Adrenal gland (tissue), 9 donors: ENCODE measurements at regions not wholly inside any gene's neighbourhood (a gene's known extent, or its start where the extent isn't known, plus 50 kb on each side); places are given as distances from the start of the nearest gene placed in this dataset.
A peak's percentile ranks its signal among the peaks of the same experiment; 100 is the strongest.

ENCODE experiments used
- DNase-seq, 7 donors: peaks; one replicate each; pipeline ENCODE4 v3.0.0-alpha.2; 2019 to 2020
- H3K27ac ChIP-seq, 5 donors: fragments of 200-600 bp; sonication (generic) in 4 of 5; 1 replicate in 3 of 5; 2 replicates in 2 of 5; pipeline versions ENCODE4 v1.5.1 to v1.8.0; 2016 to 2020; ENCODE audit warnings: mild to moderate bottlenecking in 1 of 5
- H3K27me3 ChIP-seq: fragments of 200-600 bp; 2 replicates; pipeline ENCODE4 v1.8.0; 2021
- H3K36me3 ChIP-seq, 2 donors: fragments of 200-600 bp; replicated peaks in 1 of 2; 1 replicate in 1 of 2; 2 replicates in 1 of 2; pipeline versions ENCODE4 v1.5.1 to v1.8.0; 2018 to 2022
- H3K4me1 ChIP-seq, 2 donors: fragments of 200-600 bp; replicated peaks in 1 of 2; 1 replicate in 1 of 2; 2 replicates in 1 of 2; pipeline versions ENCODE4 v1.5.1 to v1.8.0; 2018 to 2021
- H3K4me3 ChIP-seq, 4 donors: fragments of 200-600 bp; sonication (generic) in 3 of 4; one replicate each; pipeline ENCODE4 v1.5.1; 2016 to 2018
- H3K9me3 ChIP-seq, 3 donors: fragments of 200-600 bp; sonication (generic) in 1 of 3; replicated peaks in 1 of 3; 1 replicate in 2 of 3; 2 replicates in 1 of 3; pipeline versions ENCODE4 v1.5.1 to v1.8.0; 2016 to 2021
- POLR2A ChIP-seq, 2 donors: fragments of 450-650 bp; IDR thresholded peaks; one replicate each; pipeline ENCODE4 v1.6.1; 2017; ENCODE audit warnings: antibody characterized with exemption in 2 of 2, mild to moderate bottlenecking in 2 of 2, moderate library complexity in 1 of 2
- WGBS, 4 donors: extraction: QIAGEN DNeasy Blood & Tissue Kit in 2 of 4; methylation state at CpG; one replicate each; pipeline versions ENCODE4 v1.1.5 to v1.1.7; 2013 to 2017; 5-methylcytosine and 5-hydroxymethylcytosine counted together
- intact Hi-C, 2 donors: fragments of 100-400 bp; cut with DNase I; formaldehyde crosslinking; loops; one replicate each; pipeline versions ENCODE4 v1.14.1 to v1.15.0; 2022 to 2023
- TF ChIP-seq, protein P1 (sequence below), 6 experiments: fragments of 450-650 bp in 4 of 6; fragments of 200-600 bp in 2 of 6; sonication (generic) in 1 of 6; IDR thresholded peaks; 1 replicate in 5 of 6; 2 replicates in 1 of 6; pipeline versions ENCODE4 v1.5.1 to v1.8.0; 2016 to 2021; ENCODE audit warnings: antibody characterized with exemption in 6 of 6, mild to moderate bottlenecking in 2 of 6, moderate library complexity in 1 of 6
- donor health status: healthy with polysubstance abuse.
- donor health status: Bipolar disorder and iron deficiency.
- donor health status: DM: yes; HTN: yes; CAD: no.
- donor health status: DM: no; HTN: no; CAD: no.
- donor health status: DM: no; HTN: no; CAD: no.

DNA sequence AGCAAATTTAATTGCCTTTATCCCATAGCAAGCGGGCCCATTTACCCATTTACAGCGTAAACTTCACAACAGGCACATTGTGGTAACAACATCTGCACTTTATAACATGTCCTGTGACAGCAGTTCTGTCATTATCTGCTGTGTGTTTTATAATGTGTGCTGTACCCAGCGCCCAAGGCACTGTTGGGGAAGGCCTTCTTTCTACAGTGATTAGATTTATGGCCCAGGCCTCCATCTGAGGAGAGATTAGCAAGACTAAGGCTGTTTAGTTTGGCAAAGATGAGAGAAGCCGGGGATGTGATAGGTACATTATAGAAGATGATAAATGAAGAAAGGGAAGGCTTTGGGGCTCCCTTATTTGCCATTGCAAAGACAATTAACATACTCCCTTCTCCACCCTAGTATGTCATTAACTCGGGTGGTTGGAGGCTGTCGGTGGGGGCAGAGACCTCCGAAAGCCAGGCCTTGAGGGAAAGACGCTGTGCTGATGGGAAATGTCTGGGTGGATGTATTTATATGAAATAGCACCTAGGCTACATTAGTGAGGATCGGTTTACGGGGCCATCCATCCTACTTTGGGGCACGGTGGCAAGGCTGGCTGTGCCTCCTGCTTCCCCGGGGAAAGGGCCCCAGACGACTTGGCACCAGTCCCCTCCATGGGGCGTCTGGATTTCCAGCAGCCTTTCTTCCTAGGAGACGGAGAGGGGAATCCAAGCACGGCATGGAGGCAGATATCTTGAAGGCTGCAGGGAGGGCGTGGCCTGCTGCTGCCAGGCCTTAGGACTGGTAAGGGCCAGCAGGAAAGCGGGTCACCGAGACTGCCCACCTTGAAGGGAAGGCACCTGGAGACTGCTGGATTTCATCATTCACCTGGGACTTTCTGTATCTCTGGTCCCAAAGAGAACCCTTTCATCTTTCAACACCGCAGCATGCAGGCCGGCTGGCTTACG is 64.3 kb upstream of the PTCH1 start:
- intact Hi-C loops, result no loop called here
- peak in 1 of 7 donors; percentile 74 for DNase-seq
- H3K9me3 ChIP-seq, result no peaks in the 10 kb centered on the region
- H3K36me3 ChIP-seq, result no peaks in the 10 kb centered on the region
- H3K27me3 ChIP-seq, result no peaks in the 10 kb centered on the region
- TF ChIP-seq, protein P1, sequence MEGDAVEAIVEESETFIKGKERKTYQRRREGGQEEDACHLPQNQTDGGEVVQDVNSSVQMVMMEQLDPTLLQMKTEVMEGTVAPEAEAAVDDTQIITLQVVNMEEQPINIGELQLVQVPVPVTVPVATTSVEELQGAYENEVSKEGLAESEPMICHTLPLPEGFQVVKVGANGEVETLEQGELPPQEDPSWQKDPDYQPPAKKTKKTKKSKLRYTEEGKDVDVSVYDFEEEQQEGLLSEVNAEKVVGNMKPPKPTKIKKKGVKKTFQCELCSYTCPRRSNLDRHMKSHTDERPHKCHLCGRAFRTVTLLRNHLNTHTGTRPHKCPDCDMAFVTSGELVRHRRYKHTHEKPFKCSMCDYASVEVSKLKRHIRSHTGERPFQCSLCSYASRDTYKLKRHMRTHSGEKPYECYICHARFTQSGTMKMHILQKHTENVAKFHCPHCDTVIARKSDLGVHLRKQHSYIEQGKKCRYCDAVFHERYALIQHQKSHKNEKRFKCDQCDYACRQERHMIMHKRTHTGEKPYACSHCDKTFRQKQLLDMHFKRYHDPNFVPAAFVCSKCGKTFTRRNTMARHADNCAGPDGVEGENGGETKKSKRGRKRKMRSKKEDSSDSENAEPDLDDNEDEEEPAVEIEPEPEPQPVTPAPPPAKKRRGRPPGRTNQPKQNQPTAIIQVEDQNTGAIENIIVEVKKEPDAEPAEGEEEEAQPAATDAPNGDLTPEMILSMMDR (IDR thresholded peaks at IDR 0.05), result no peak
- TF ChIP-seq POLR2A (IDR thresholded peaks at IDR 0.05), result no peak
- 75 to 80% (median 78%) methylated on average over 15 to 22 of the region's 22 CpGs for WGBS, 4 donors
- H3K27ac ChIP-seq, result no peak overlapping the region
- H3K4me1 ChIP-seq, result no peaks in the 10 kb centered on the region
- H3K4me3 ChIP-seq, result no peak overlapping the region

DNA sequence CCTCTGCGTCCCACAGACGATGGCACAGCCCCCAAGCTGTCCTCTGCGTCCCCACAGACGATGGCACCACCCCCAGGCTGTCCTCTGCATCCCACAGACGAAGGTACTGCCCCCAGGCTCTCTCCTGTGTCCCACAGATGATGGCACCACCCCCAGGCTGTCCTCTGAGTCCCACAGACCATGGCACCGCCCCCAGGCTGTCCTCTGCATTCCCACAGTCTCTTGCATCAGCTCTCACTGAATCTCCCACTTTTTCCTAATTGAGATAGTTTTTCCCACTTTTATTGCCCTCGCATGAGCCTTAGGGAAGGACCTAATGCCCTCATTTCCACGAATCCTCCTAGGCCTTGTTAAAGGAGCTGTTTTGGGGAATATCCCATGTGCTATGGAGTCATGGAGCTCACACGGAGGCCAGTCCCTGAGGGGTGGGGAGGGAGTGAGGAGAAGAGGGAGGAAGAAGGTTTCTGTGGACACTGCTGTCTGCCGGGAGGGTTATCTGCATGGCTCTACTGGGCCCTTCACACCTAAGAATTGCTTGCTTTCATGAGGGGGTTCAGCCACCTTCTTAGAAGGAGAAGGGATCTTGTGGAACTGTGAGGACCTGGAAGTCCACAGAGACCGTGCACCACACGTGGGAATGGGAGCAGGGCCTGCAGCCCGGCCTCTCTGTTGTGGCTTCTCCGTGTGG is 58.2 kb upstream of the PTCH1 start:
- 71 to 77% (median 75%) methylated on average over 9 to 14 of the region's 14 CpGs for WGBS, 4 donors
- intact Hi-C loops, result no loop called here
- H3K4me1 ChIP-seq, result no peaks in the 10 kb centered on the region
- TF ChIP-seq POLR2A (IDR thresholded peaks at IDR 0.05), result no peak
- TF ChIP-seq, protein P1 (IDR thresholded peaks at IDR 0.05), result no peak
- no peaks in the 10 kb centered on the region for H3K9me3 ChIP-seq
- no peaks in the 10 kb centered on the region for H3K27me3 ChIP-seq
- no peak overlapping the region for H3K4me3 ChIP-seq
- H3K27ac ChIP-seq, result no peak overlapping the region
- no peaks in the 10 kb centered on the region for H3K36me3 ChIP-seq
- DNase-seq, result no peak

DNA sequence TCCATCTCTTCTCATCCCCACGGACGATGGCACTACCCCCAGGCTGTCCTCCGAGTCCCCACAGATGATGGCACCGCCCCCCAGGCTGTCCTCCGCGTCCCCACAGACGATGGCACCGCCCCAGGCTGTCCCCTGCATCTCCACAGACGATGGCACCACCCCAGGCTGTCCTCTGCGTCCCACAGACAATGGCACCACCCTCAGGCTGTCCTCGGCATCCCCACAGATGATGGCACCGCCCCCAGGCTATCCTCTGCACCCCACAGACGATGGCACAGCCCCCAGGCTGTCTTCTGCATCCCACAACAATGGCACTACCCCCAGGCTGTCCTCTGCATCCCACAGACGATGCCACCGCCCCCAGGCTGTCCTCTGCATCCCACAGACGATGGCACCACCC is 57.4 kb upstream of the PTCH1 start:
- no peaks in the 10 kb centered on the region for H3K4me1 ChIP-seq
- intact Hi-C loops, result no loop called here

DNA sequence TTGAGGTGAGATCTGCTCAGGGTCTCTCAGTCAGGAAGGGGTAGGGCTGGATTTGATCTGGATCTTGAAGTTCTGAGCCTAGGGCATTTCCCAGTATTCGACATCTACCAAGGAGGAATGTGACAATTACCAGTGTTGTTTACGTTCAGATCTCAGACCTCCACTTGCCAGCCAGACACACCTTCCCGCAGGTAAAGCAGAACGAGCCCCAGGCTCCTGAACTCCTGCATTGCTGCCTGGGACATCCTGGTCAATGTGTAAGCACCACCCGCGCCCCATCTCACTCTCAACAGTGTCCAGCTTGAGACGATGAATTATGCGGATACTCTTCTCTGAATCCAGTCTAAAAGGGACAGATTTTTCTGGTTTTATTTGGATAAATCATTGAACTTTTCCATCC is 56.7 kb upstream of the PTCH1 start:
- intact Hi-C loops, result no loop called here
- no peaks in the 10 kb centered on the region for H3K4me1 ChIP-seq
- H3K9me3 ChIP-seq, result no peaks in the 10 kb centered on the region
- H3K27me3 ChIP-seq, result no peaks in the 10 kb centered on the region
- 77 to 86% (median 82%) methylated on average over 8 of the region's 8 CpGs for WGBS, 4 donors
- no peak for DNase-seq
- H3K4me3 ChIP-seq, result no peak overlapping the region
- no peak for TF ChIP-seq POLR2A (IDR thresholded peaks at IDR 0.05)
- TF ChIP-seq, protein P1 (IDR thresholded peaks at IDR 0.05), result no peak
- H3K27ac ChIP-seq, result no peak overlapping the region
- H3K36me3 ChIP-seq, result no peaks in the 10 kb centered on the region

More for the DNA sequence above, 57.4 kb upstream of the PTCH1 start:
- Histone ChIP-seq H3K27me3 (no peaks in the 10 kb centered on the region), H3K36me3 (no peaks in the 10 kb centered on the region), H3K27ac (no peak overlapping the region), H3K4me3 (no peak overlapping the region), H3K9me3 (no peaks in the 10 kb centered on the region)
- TF ChIP-seq, protein P1 (IDR thresholded peaks at IDR 0.05), result no peak
- TF ChIP-seq POLR2A (IDR thresholded peaks at IDR 0.05), result no peak
- WGBS, 4 donors, result 61 to 72% (median 68%) methylated on average over 12 to 16 of the region's 16 CpGs
- no peak for DNase-seq
